ENCODE measurements at regions not wholly inside any gene's neighbourhood (a gene's known extent, or its start where the extent isn't known, plus 50 kb on each side); places are given as distances from the start of the nearest gene placed in this dataset.

- H3K36me3 ChIP-seq, result no peaks in the 10 kb centered on the region
- WGBS, 2 donors, result 68 to 75% methylated on average over 13 of the region's 13 CpGs
- TF ChIP-seq EP300 (IDR thresholded peaks at IDR 0.05) (no peak), POLR2AphosphoS5 (IDR thresholded peaks at IDR 0.05) (no peak), CTCF (IDR thresholded peaks at IDR 0.05) (no peak), POLR2A (IDR thresholded peaks at IDR 0.05) (no peak)
- H3K27me3 ChIP-seq, result no peaks in the 10 kb centered on the region
- no peak overlapping the region for H3K27ac ChIP-seq
- H3K9me3 ChIP-seq, result peaks cover 0 to 9% (median 0%) of the 10 kb centered on the region in 4 donors
- peaks cover 0 to 10% (median 3%) of the 10 kb centered on the region in 4 donors for H3K4me1 ChIP-seq
- no peak overlapping the region for H3K4me3 ChIP-seq
- no peak for DNase-seq
- intact Hi-C loops (cut with DNase I), result no loop called here
Measured at GRCh38 chr16:60739737-60740683, 1296.2 kb downstream of the CDH8 start.

GRCh38 chr16:60731329-60732050 is 1304.7 kb downstream of the CDH8 start:
- H3K4me3 ChIP-seq, result no peak overlapping the region
- no peak overlapping the region for H3K27ac ChIP-seq
- DNase-seq, result no peak
- H3K36me3 ChIP-seq, result no peaks in the 10 kb centered on the region
- 68 to 70% methylated on average over 5 of the region's 5 CpGs for WGBS, 2 donors
- H3K27me3 ChIP-seq, result no peaks in the 10 kb centered on the region
- no peaks in the 10 kb centered on the region for H3K4me1 ChIP-seq
- intact Hi-C loops (cut with DNase I), result no loop called here
- H3K9me3 ChIP-seq, result peaks cover 0 to 4% (median 0%) of the 10 kb centered on the region in 4 donors
- TF ChIP-seq EP300 (IDR thresholded peaks at IDR 0.05) (no peak), POLR2A (IDR thresholded peaks at IDR 0.05) (no peak), CTCF (IDR thresholded peaks at IDR 0.05) (no peak), POLR2AphosphoS5 (IDR thresholded peaks at IDR 0.05) (no peak)

GRCh38 chr16:60729051-60729450 is 1307.2 kb downstream of the CDH8 start:
- no peaks in the 10 kb centered on the region for H3K9me3 ChIP-seq
- DNase-seq, result no peak
- H3K36me3 ChIP-seq, result no peaks in the 10 kb centered on the region
- no peak overlapping the region for H3K4me3 ChIP-seq
- H3K27ac ChIP-seq, result no peak overlapping the region
- no peak for TF ChIP-seq POLR2AphosphoS5 (IDR thresholded peaks at IDR 0.05)
- TF ChIP-seq CTCF (IDR thresholded peaks at IDR 0.05), result no peak
- no peak for TF ChIP-seq POLR2A (IDR thresholded peaks at IDR 0.05)
- no peak for TF ChIP-seq EP300 (IDR thresholded peaks at IDR 0.05)
- intact Hi-C loops (cut with DNase I), result no loop called here
- H3K4me1 ChIP-seq, result no peaks in the 10 kb centered on the region
- H3K27me3 ChIP-seq, result no peaks in the 10 kb centered on the region

GRCh38 chr16:60727851-60728250 is 1308.4 kb downstream of the CDH8 start:
- H3K27ac ChIP-seq, result no peak overlapping the region
- H3K36me3 ChIP-seq, result no peaks in the 10 kb centered on the region
- intact Hi-C loops (cut with DNase I), result no loop called here
- no peak for TF ChIP-seq CTCF (IDR thresholded peaks at IDR 0.05)
- TF ChIP-seq POLR2AphosphoS5 (IDR thresholded peaks at IDR 0.05), result no peak
- no peak for TF ChIP-seq EP300 (IDR thresholded peaks at IDR 0.05)
- no peak for TF ChIP-seq POLR2A (IDR thresholded peaks at IDR 0.05)
- no peak for DNase-seq
- H3K27me3 ChIP-seq, result no peaks in the 10 kb centered on the region
- H3K4me3 ChIP-seq, result no peak overlapping the region
- no peaks in the 10 kb centered on the region for H3K9me3 ChIP-seq
- H3K4me1 ChIP-seq, result no peaks in the 10 kb centered on the region
- 86 to 87% methylated on average over 5 of the region's 5 CpGs for WGBS, 2 donors
